Stimulated activated naive B cell treated with anti-CD40 and anti-IgM and Interleukin-4, amounts not matched to agents 10 μg/mL and 1 μg/mL and 100 μg/mL, for 72 hours (primary cell): ENCODE measurements at regions not wholly inside any gene's neighbourhood (a gene's known extent, or its start where the extent isn't known, plus 50 kb on each side); places are given as distances from the start of the nearest gene placed in this dataset.

Experiments
- ATAC-seq, 2 donors: fragments of 150-1000 bp; cut with Tn5 transposase; replicated peaks; 2 replicates each; pipeline ENCODE4 v1.10.0; 2021; ENCODE audit warnings: moderate library complexity in 1 of 2
- DNase-seq: peaks from one replicate; pipeline ENCODE4 v3.0.0; 2021
- H3K27ac Mint-ChIP-seq: one replicate; pipeline ENCODE4 v1.8.0; 2022; ENCODE audit warnings: mild to moderate bottlenecking, mixed read lengths
- H3K27me3 Mint-ChIP-seq, 2 donors: one replicate each; pipeline ENCODE4 v1.8.0; 2022; ENCODE audit warnings: mixed read lengths in 2 of 2
- H3K36me3 Mint-ChIP-seq, 2 donors: one replicate each; pipeline ENCODE4 v1.8.0; 2022; ENCODE audit warnings: mixed read lengths in 2 of 2, mild to moderate bottlenecking in 1 of 2
- H3K4me1 Mint-ChIP-seq, 2 donors: one replicate each; pipeline ENCODE4 v1.8.0; 2022; ENCODE audit warnings: mixed read lengths in 2 of 2, mild to moderate bottlenecking in 1 of 2
- H3K4me3 Mint-ChIP-seq, 2 donors: one replicate each; pipeline ENCODE4 v1.8.0; 2022; ENCODE audit warnings: mild to moderate bottlenecking in 2 of 2, mixed read lengths in 2 of 2, moderate library complexity in 1 of 2
- H3K9me3 Mint-ChIP-seq, 2 donors: one replicate each; pipeline ENCODE4 v1.8.0; 2022; ENCODE audit warnings: mixed read lengths in 2 of 2, mild to moderate bottlenecking in 1 of 2

GRCh38 chr13:27014406-27015359 is 156.9 kb downstream of the USP12 start:
- Mint-ChIP-seq H3K9me3 (no peaks in the 10 kb centered on the region), H3K4me3 (no peak overlapping the region), H3K27ac (no peak overlapping the region), H3K4me1 (peaks cover 8 to 13% of the 10 kb centered on the region in 2 donors), H3K27me3 (peaks cover 0 to 5% of the 10 kb centered on the region in 2 donors), H3K36me3 (no peaks in the 10 kb centered on the region)
- DNase-seq = no peak
- ATAC-seq = no peak

- Mint-ChIP-seq H3K9me3 (no peaks in the 10 kb centered on the region), H3K27me3 (peaks cover 2% of the 10 kb centered on the region in 2 donors), H3K4me1 (peaks cover 0 to 3% of the 10 kb centered on the region in 2 donors), H3K36me3 (no peaks in the 10 kb centered on the region), H3K4me3 (no peak overlapping the region), H3K27ac (no peak overlapping the region)
- DNase-seq (no peak), ATAC-seq (no peak)
Observed at GRCh38 chr13:27012482-27013197, 159.0 kb downstream of the USP12 start.

GRCh38 chr13:27011661-27012060 is 159.9 kb downstream of the USP12 start:
- no peaks in the 10 kb centered on the region for H3K9me3 Mint-ChIP-seq
- H3K27ac Mint-ChIP-seq = no peak overlapping the region
- H3K4me1 Mint-ChIP-seq = peaks cover 6 to 7% of the 10 kb centered on the region in 2 donors
- H3K4me3 Mint-ChIP-seq = no peak overlapping the region
- peaks cover 11% of the 10 kb centered on the region in 2 donors for H3K27me3 Mint-ChIP-seq
- peaks cover 0 to 2% of the 10 kb centered on the region in 2 donors for H3K36me3 Mint-ChIP-seq
- DNase-seq (no peak), ATAC-seq (no peak)

- peaks cover 24 to 26% of the 10 kb centered on the region in 2 donors for H3K27me3 Mint-ChIP-seq
- H3K4me1 Mint-ChIP-seq = peaks cover 16 to 21% of the 10 kb centered on the region in 2 donors
- DNase-seq (no peak), ATAC-seq (no peak)
- H3K36me3 Mint-ChIP-seq = peaks cover 0 to 2% of the 10 kb centered on the region in 2 donors
- no peaks in the 10 kb centered on the region for H3K9me3 Mint-ChIP-seq
- no peak overlapping the region for H3K4me3 Mint-ChIP-seq
- no peak overlapping the region for H3K27ac Mint-ChIP-seq
Observed at GRCh38 chr13:27008733-27009132, 162.9 kb downstream of the USP12 start.

GRCh38 chr13:27007166-27007565 is 164.4 kb downstream of the USP12 start:
- H3K27me3 Mint-ChIP-seq = peaks cover 24 to 26% of the 10 kb centered on the region in 2 donors
- H3K27ac Mint-ChIP-seq = no peak overlapping the region
- H3K4me3 Mint-ChIP-seq = peak overlapping the region; percentile 70 to 72
- peaks cover 0 to 4% of the 10 kb centered on the region in 2 donors for H3K9me3 Mint-ChIP-seq
- H3K36me3 Mint-ChIP-seq = peaks cover 0 to 4% of the 10 kb centered on the region in 2 donors
- ATAC-seq (no peak), DNase-seq (no peak)
- peaks cover 17 to 27% of the 10 kb centered on the region in 2 donors for H3K4me1 Mint-ChIP-seq

GRCh38 chr13:27006519-27007161 is 165.0 kb downstream of the USP12 start:
- Mint-ChIP-seq H3K4me1 (peaks cover 22 to 32% of the 10 kb centered on the region in 2 donors), H3K36me3 (peaks cover 0 to 4% of the 10 kb centered on the region in 2 donors), H3K4me3 (peak overlapping the region; percentile 70 to 72), H3K27ac (no peak overlapping the region), H3K9me3 (peaks cover 0 to 4% of the 10 kb centered on the region in 2 donors), H3K27me3 (peaks cover 24 to 26% of the 10 kb centered on the region in 2 donors)
- DNase-seq = no peak
- ATAC-seq = peak; percentile 65 to 79

GRCh38 chr13:27005976-27006518 is 165.6 kb downstream of the USP12 start:
- peaks cover 24 to 26% of the 10 kb centered on the region in 2 donors for H3K27me3 Mint-ChIP-seq

GRCh38 chr13:27005556-27005955 is 166.1 kb downstream of the USP12 start:
- peaks cover 24 to 26% of the 10 kb centered on the region in 2 donors for H3K27me3 Mint-ChIP-seq
- H3K36me3 Mint-ChIP-seq = peaks cover 0 to 4% of the 10 kb centered on the region in 2 donors
- H3K4me3 Mint-ChIP-seq = no peak overlapping the region
- H3K27ac Mint-ChIP-seq = no peak overlapping the region
- ATAC-seq (no peak), DNase-seq (no peak)
- H3K4me1 Mint-ChIP-seq = peaks cover 30 to 43% of the 10 kb centered on the region in 2 donors
- H3K9me3 Mint-ChIP-seq = peaks cover 0 to 4% of the 10 kb centered on the region in 2 donors

More at GRCh38 chr13:27005976-27006518, 165.6 kb downstream of the USP12 start:
- Mint-ChIP-seq H3K36me3 (peaks cover 0 to 4% of the 10 kb centered on the region in 2 donors), H3K4me3 (peak overlapping the region in 1 of 2 donors; percentile 70), H3K4me1 (peaks cover 28 to 38% of the 10 kb centered on the region in 2 donors), H3K9me3 (peaks cover 0 to 4% of the 10 kb centered on the region in 2 donors), H3K27ac (no peak overlapping the region)
- DNase-seq = no peak
- no peak for ATAC-seq

GRCh38 chr13:27004866-27005265 is 166.7 kb downstream of the USP12 start:
- peaks cover 30 to 46% of the 10 kb centered on the region in 2 donors for H3K4me1 Mint-ChIP-seq
- peaks cover 0 to 4% of the 10 kb centered on the region in 2 donors for H3K36me3 Mint-ChIP-seq
- H3K27me3 Mint-ChIP-seq = peaks cover 24 to 26% of the 10 kb centered on the region in 2 donors
- H3K27ac Mint-ChIP-seq = no peak overlapping the region
- peaks cover 0 to 4% of the 10 kb centered on the region in 2 donors for H3K9me3 Mint-ChIP-seq
- ATAC-seq (no peak), DNase-seq (no peak)
- H3K4me3 Mint-ChIP-seq = no peak overlapping the region

GRCh38 chr13:27004326-27004725 is 167.3 kb downstream of the USP12 start:
- peaks cover 0 to 4% of the 10 kb centered on the region in 2 donors for H3K36me3 Mint-ChIP-seq
- peaks cover 24 to 26% of the 10 kb centered on the region in 2 donors for H3K27me3 Mint-ChIP-seq
- peaks cover 30 to 48% of the 10 kb centered on the region in 2 donors for H3K4me1 Mint-ChIP-seq
- DNase-seq = no peak
- no peak overlapping the region for H3K27ac Mint-ChIP-seq
- peaks cover 0 to 4% of the 10 kb centered on the region in 2 donors for H3K9me3 Mint-ChIP-seq
- no peak for ATAC-seq
- H3K4me3 Mint-ChIP-seq = no peak overlapping the region

GRCh38 chr13:27001705-27002104 is 169.9 kb downstream of the USP12 start:
- H3K36me3 Mint-ChIP-seq = peaks cover 0 to 2% of the 10 kb centered on the region in 2 donors
- H3K27ac Mint-ChIP-seq = no peak overlapping the region
- peak; percentile 7 to 19 for ATAC-seq
- H3K4me3 Mint-ChIP-seq = no peak overlapping the region
- H3K27me3 Mint-ChIP-seq = peaks cover 13 to 15% of the 10 kb centered on the region in 2 donors
- no peak for DNase-seq
- peaks cover 0 to 4% of the 10 kb centered on the region in 2 donors for H3K9me3 Mint-ChIP-seq
- peaks cover 39 to 66% of the 10 kb centered on the region in 2 donors for H3K4me1 Mint-ChIP-seq

- Mint-ChIP-seq H3K4me1 (peaks cover 41 to 61% of the 10 kb centered on the region in 2 donors), H3K27ac (no peak overlapping the region), H3K27me3 (peaks cover 10% of the 10 kb centered on the region in 2 donors)
Observed at GRCh38 chr13:27000686-27001085, 170.9 kb downstream of the USP12 start.

GRCh38 chr13:26999499-26999898 is 172.1 kb downstream of the USP12 start:
- DNase-seq = no peak
- H3K4me1 Mint-ChIP-seq = peaks cover 42 to 63% of the 10 kb centered on the region in 2 donors
- H3K9me3 Mint-ChIP-seq = peaks cover 0 to 4% of the 10 kb centered on the region in 2 donors
- no peak for ATAC-seq
- H3K36me3 Mint-ChIP-seq = peaks cover 0 to 2% of the 10 kb centered on the region in 2 donors
- H3K4me3 Mint-ChIP-seq = no peak overlapping the region
- no peak overlapping the region for H3K27ac Mint-ChIP-seq
- H3K27me3 Mint-ChIP-seq = no peaks in the 10 kb centered on the region

More at GRCh38 chr13:27000686-27001085, 170.9 kb downstream of the USP12 start:
- Mint-ChIP-seq H3K9me3 (peaks cover 0 to 4% of the 10 kb centered on the region in 2 donors), H3K36me3 (peaks cover 0 to 2% of the 10 kb centered on the region in 2 donors), H3K4me3 (no peak overlapping the region)
- ATAC-seq (no peak), DNase-seq (no peak)
